Right kidney (tissue), 1 donor: ENCODE measurements at regions not wholly inside any gene's neighbourhood (a gene's known extent, or its start where the extent isn't known, plus 50 kb on each side); places are given as distances from the start of the nearest gene placed in this dataset.

Source experiments
- DNase-seq: peaks from one replicate; pipeline ENCODE4 v3.0.0-alpha.2; 2016

DNA sequence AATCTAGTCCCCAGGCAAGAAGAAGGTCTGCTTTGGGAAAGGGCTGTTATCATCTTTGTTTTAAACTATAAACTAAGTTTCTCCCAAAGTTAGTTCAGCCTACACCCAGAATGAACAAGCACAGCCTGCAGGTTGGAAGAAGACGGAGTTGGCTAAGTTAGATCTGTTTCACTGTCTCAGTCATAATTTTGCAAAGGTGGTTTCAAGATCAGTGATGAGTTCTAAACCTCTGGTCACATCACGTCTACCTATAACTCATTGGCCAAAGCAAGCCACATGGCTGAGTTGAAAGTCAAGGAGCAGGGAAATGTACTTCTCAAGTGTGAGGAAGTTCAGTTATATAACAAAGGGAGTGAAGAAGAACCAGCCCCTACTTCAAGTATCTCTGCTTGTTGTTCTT is 50.5 kb upstream of the ECI2 start:
- DNase-seq: no peak

DNA sequence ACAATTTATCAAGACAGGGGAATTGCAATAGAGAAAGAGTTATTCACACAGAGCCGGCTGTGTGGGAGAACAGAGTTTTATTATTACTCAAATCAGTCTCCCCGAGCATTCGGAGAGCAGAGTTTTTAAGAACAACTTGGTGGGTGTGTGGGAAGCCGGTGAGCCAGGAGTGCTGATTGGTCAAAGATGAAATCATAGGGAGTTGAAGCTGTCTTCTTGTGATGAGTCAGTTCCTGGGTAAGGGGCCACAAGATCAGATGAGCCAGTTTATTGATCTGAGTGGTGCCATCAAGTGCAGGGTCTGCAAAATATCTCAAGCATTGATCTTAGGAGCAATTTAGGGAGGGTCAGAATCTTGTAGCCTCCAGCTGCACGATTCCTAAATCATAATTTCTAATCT is 50.0 kb upstream of the ECI2 start:
- no peak for DNase-seq
